Caco-2 (cell line): ENCODE measurements at regions not wholly inside any gene's neighbourhood (a gene's known extent, or its start where the extent isn't known, plus 50 kb on each side); places are given as distances from the start of the nearest gene placed in this dataset.

ENCODE experiments used
- BruUV-seq: library from RNA; stranded (reverse); fragments of 400-500 nt; replicated peaks from 2 replicates; lab custom pipeline; 2021; lab: Mats Ljungman, UMichigan
- CTCF ChIA-PET: fragments of 300-600 bp; sonication (Branson Sonifier 250); formaldehyde crosslinking; loops from one replicate; lab custom pipeline; 2022; ENCODE audit warnings: antibody characterized with exemption; lab: Charles Lee
- POLR2A ChIA-PET: fragments of 300-600 bp; sonication (Branson Sonifier 250); formaldehyde crosslinking; loops from one replicate; lab custom pipeline; 2022; ENCODE audit warnings: antibody characterized with exemption; lab: Charles Lee
- DNase-seq, 2 experiments: peaks; one replicate each; pipeline versions ENCODE4 v3.0.0 to v3.0.0-alpha.2; 2020 to 2022
- H3K27me3 ChIP-seq: replicated peaks from 2 replicates; pipeline ENCODE4 v1.6.0; 2011; ENCODE audit warnings: low read length; ENCODE audit not compliant: control insufficient read depth, insufficient read depth
- H3K36me3 ChIP-seq: 2 replicates; pipeline ENCODE4 v1.5.1; 2011; ENCODE audit warnings: low read length; ENCODE audit not compliant: control insufficient read depth, insufficient read depth
- H3K4me1 ChIP-seq: fragments of 250-450 bp; sonication (Bioruptor Pico); 2 replicates; pipeline ENCODE4 v1.5.1; 2020; ENCODE audit warnings: mild to moderate bottlenecking
- H3K4me3 ChIP-seq: 2 replicates; pipeline ENCODE4 v1.5.1; 2011; ENCODE audit warnings: low read depth, mild to moderate bottlenecking, control low read depth, low read length
- H3K9me3 ChIP-seq: fragments of 250-450 bp; sonication (Bioruptor Pico); 2 replicates; pipeline ENCODE4 v1.5.1; 2020; ENCODE audit warnings: mild to moderate bottlenecking, moderate library complexity
- H3K27ac Mint-ChIP-seq: one replicate; pipeline ENCODE4 v1.8.0; 2022; ENCODE audit warnings: mixed read lengths; ENCODE audit not compliant: unreplicated experiment
- H3K27me3 Mint-ChIP-seq: one replicate; pipeline ENCODE4 v1.8.0; 2022; ENCODE audit warnings: mixed read lengths; ENCODE audit not compliant: insufficient read depth, unreplicated experiment
- H3K36me3 Mint-ChIP-seq: one replicate; pipeline ENCODE4 v1.8.0; 2022; ENCODE audit warnings: mild to moderate bottlenecking, mixed read lengths; ENCODE audit not compliant: insufficient read depth, unreplicated experiment
- H3K4me1 Mint-ChIP-seq: one replicate; pipeline ENCODE4 v1.8.0; 2022; ENCODE audit warnings: low read depth, mixed read lengths; ENCODE audit not compliant: unreplicated experiment
- H3K4me3 Mint-ChIP-seq: one replicate; pipeline ENCODE4 v1.8.0; 2022; ENCODE audit warnings: mild to moderate bottlenecking, moderate library complexity, mixed read lengths; ENCODE audit not compliant: unreplicated experiment
- H3K9me3 Mint-ChIP-seq: one replicate; pipeline ENCODE4 v1.8.0; 2022; ENCODE audit warnings: mixed read lengths; ENCODE audit not compliant: unreplicated experiment
- CTCF ChIP-seq, 2 experiments: fragments of 200-600 bp in 1 of 2; IDR thresholded peaks; 1 replicate in 1 of 2; 2 replicates in 1 of 2; pipeline versions ENCODE4 v1.5.1 to v1.8.0; 2011 to 2022; ENCODE audit warnings: antibody characterized with exemption in 1 of 2, control low read depth in 1 of 2, inconsistent platforms in 1 of 2, low read depth in 1 of 2, low read length in 1 of 2, mild to moderate bottlenecking in 1 of 2, moderate library complexity in 1 of 2; ENCODE audit not compliant: insufficient read depth in 1 of 2, severe bottlenecking in 1 of 2, unreplicated experiment in 1 of 2
- intact Hi-C: fragments of 100-400 bp; cut with micrococcal nuclease; formaldehyde crosslinking; loops from one replicate; pipeline ENCODE4 v1.10.0; 2022; ENCODE audit not compliant: unreplicated experiment

GRCh38 chr2:12223732-12224131 is 477.3 kb downstream of the LPIN1 start:
- ChIA-PET CTCF (no interaction called here), POLR2A (no interaction called here)
- no peaks in the 10 kb centered on the region for H3K36me3 Mint-ChIP-seq
- H3K27ac Mint-ChIP-seq: no peak overlapping the region
- H3K36me3 ChIP-seq: no peaks in the 10 kb centered on the region
- no peak for TF ChIP-seq CTCF (IDR thresholded peaks at IDR 0.05; ENCODE audit: insufficient read depth in 1 of 2, low read depth in 1 of 2, low read length in 1 of 2, severe bottlenecking in 1 of 2, unreplicated experiment in 1 of 2)
- BruUV-seq: no TSS peak
- peaks cover 10% of the 10 kb centered on the region for H3K9me3 ChIP-seq
- H3K9me3 Mint-ChIP-seq: peaks cover 49% of the 10 kb centered on the region
- H3K4me3 Mint-ChIP-seq: no peak overlapping the region
- intact Hi-C loops: no loop called here
- no peaks in the 10 kb centered on the region for H3K4me1 Mint-ChIP-seq
- H3K27me3 ChIP-seq: no peaks in the 10 kb centered on the region
- H3K27me3 Mint-ChIP-seq: no peaks in the 10 kb centered on the region
- no peak for DNase-seq
- no peaks in the 10 kb centered on the region for H3K4me1 ChIP-seq
- H3K4me3 ChIP-seq: no peak overlapping the region

GRCh38 chr2:12226653-12227052 is 480.2 kb downstream of the LPIN1 start:
- no peaks in the 10 kb centered on the region for H3K27me3 Mint-ChIP-seq
- intact Hi-C loops: no loop called here
- CTCF ChIA-PET: no interaction called here

DNA sequence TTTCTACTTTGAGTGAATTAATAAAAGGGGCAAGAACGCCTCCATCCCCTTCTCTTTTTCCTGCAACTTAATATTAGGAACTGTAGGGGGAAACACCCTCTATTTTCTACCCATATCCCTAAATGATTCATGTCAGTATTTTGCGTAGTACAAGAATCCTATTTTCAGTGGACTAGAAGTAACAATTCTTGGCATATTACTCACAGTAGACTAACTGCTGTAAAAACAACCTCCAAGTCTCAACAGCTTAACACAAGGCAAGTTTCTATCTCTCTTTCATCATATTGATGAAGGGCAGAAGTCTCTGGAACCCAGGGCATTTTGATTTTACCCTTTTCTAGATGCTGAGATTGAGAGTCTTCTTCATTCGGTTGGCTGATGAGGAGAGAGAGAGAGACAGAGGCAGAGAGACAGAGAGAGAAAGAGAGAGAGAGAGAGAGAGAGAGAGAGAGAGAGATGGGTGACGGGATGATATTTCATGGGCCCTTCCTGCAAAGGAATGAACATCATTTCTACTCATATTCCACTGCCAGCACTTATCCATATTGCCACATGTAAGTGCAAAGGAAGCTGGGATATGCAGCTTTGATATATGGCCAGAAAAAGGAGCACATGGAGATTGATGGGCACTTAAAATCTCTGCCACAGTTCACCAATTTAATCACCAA is 481.6 kb downstream of the LPIN1 start:
- CTCF ChIA-PET: no interaction called here
- Mint-ChIP-seq H3K36me3 (no peaks in the 10 kb centered on the region), H3K4me3 (no peak overlapping the region)

More at GRCh38 chr2:12226653-12227052, 480.2 kb downstream of the LPIN1 start:
- BruUV-seq: no TSS peak
- Mint-ChIP-seq H3K36me3 (no peaks in the 10 kb centered on the region), H3K27ac (no peak overlapping the region), H3K9me3 (peaks cover 44% of the 10 kb centered on the region), H3K4me1 (no peaks in the 10 kb centered on the region), H3K4me3 (no peak overlapping the region)
- Histone ChIP-seq H3K4me3 (no peak overlapping the region), H3K4me1 (no peaks in the 10 kb centered on the region), H3K9me3 (peaks cover 10% of the 10 kb centered on the region), H3K36me3 (no peaks in the 10 kb centered on the region), H3K27me3 (no peaks in the 10 kb centered on the region)
- DNase-seq: no peak
- TF ChIP-seq CTCF (IDR thresholded peaks at IDR 0.05; ENCODE audit: insufficient read depth in 1 of 2, low read depth in 1 of 2, low read length in 1 of 2, severe bottlenecking in 1 of 2, unreplicated experiment in 1 of 2): no peak
- POLR2A ChIA-PET: no interaction called here

More for the DNA sequence above, 481.6 kb downstream of the LPIN1 start:
- H3K27ac Mint-ChIP-seq: no peak overlapping the region
- H3K9me3 Mint-ChIP-seq: peaks cover 29% of the 10 kb centered on the region
- no peaks in the 10 kb centered on the region for H3K27me3 Mint-ChIP-seq
- Histone ChIP-seq H3K27me3 (no peaks in the 10 kb centered on the region), H3K4me1 (no peaks in the 10 kb centered on the region), H3K4me3 (no peak overlapping the region), H3K36me3 (no peaks in the 10 kb centered on the region), H3K9me3 (peaks cover 10% of the 10 kb centered on the region)
- TF ChIP-seq CTCF (IDR thresholded peaks at IDR 0.05; ENCODE audit: insufficient read depth in 1 of 2, low read depth in 1 of 2, low read length in 1 of 2, severe bottlenecking in 1 of 2, unreplicated experiment in 1 of 2): no peak
- H3K4me1 Mint-ChIP-seq: no peaks in the 10 kb centered on the region
- DNase-seq: no peak
- no TSS peak for BruUV-seq
- intact Hi-C loops: no loop called here
- POLR2A ChIA-PET: no interaction called here
